DMS 273 (cell line): ENCODE measurements at regions not wholly inside any gene's neighbourhood (a gene's known extent, or its start where the extent isn't known, plus 50 kb on each side); places are given as distances from the start of the nearest gene placed in this dataset.
"Not testable (repeated sequence)": the region's sequence is repeated elsewhere in the genome, so short reads cannot be mapped to it uniquely, and the experiment has no call there.

Experiments used
- DNase-seq: peaks from one replicate; lab custom pipeline; 2025; ENCODE audit not compliant: unreplicated experiment; lab: John Stamatoyannopoulos, UW

- DNase-seq: no peak
These were observed 341.7 kb upstream of the TYRP1 start for GRCh38 chr9:12351293-12352044.

DNA sequence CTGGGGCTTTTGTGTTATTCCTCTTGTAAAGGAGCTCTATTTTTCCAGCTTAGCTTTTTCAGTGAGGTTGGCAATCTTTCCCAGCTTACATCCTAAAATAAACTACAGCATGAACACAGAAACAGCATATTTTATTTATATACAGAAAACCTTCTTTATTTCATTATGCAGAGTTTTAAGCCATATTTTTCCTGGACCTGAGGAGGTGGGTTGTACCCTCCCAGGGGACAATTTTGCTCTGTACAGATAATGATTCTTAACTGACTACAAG, 341.2 kb upstream of the TYRP1 start:
- DNase-seq: no peak

GRCh38 chr9:12363439-12363838, 329.7 kb upstream of the TYRP1 start:
- DNase-seq: no peak

DNA sequence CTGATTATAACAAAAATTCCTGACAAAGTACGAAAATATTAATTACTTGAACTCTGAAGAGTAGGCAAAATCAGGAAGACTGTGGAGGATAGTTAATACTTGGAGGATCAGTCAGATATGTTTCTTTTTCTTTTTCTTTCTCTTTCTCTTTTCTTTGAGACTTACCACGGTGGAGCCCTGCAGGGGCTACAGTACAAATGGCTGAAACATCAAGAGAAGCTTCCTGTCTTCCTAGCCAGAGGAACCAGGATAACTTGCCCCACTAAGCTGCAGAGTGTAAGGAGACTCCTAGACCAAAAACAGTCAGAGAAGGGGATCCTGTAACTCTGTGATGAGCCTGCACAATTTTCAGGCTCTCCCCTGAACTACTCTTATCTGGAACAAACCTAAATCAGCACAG, 324.6 kb upstream of the TYRP1 start:
- no peak for DNase-seq

DNA sequence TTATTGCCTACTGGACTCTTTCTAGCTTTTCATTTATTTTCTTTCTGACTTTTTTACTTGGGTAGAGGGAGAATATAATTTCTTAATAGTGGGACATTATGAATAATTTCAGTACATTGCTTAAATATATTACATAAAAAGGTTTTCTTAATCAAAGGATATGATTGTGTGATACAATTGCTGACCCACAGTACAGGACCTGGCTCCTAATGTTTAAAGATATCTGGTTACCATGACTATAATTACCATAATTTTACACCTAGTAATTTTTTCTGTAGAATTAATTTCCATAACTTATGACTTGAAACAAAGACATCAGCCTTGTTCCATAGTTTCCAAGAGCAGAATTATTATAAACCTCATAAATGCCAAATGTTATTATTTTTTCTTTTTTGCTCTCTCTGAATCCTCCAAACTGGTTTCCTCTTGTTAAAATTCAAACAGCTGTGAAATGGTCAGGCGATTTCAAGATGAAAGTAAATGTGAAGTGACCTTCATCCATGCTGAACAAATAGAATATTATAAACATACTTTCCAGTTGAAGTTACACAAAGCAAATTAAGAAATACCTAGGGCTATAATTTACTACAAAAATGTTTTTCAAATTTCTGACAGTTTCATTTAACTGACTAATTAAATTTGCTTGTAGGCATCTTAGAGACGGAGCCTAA, 301.2 kb upstream of the TYRP1 start:
- DNase-seq: no peak

DNA sequence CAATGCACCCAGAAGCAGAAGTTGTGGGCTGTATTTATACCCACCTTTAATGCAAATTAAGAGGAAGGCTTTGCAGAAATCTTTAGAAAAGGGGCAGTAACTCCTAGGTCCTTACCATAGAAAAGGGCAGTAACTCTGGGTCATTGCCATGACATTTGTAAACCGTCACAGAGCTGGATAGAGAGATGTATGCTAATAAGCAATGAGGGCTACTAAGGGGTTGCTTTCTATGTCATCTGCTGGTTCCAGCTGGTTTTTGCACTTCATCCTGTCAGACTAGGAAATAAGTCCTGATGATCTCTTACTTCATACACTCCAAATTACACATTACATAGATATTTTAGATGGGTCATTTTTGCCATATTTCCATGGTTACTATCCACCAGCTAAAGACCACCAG, 299.1 kb upstream of the TYRP1 start:
- DNase-seq: no peak

- no peak for DNase-seq
These were observed 289.5 kb upstream of the TYRP1 start for GRCh38 chr9:12403721-12404120.

DNA sequence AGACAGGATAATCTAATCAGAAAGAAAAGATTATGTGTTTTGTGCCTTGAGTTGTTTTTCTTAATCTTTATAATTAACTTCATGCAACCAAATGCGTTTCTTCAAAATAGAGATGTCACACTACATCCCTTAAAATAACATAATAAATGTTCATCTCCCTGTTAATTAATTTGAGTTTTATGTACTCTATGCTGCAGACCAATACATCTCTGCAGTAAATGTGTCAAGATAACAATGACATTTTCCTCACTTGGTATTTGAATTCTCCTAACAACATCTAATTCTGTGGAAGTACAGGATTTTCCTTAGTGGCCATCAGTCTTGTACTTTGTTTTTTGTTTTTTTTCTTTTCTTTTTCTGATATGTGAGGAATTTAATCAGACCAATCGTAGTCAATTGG, 279.2 kb upstream of the TYRP1 start:
- no peak for DNase-seq

- DNase-seq: no peak
These were observed 278.7 kb upstream of the TYRP1 start for GRCh38 chr9:12414514-12414913.

DNA sequence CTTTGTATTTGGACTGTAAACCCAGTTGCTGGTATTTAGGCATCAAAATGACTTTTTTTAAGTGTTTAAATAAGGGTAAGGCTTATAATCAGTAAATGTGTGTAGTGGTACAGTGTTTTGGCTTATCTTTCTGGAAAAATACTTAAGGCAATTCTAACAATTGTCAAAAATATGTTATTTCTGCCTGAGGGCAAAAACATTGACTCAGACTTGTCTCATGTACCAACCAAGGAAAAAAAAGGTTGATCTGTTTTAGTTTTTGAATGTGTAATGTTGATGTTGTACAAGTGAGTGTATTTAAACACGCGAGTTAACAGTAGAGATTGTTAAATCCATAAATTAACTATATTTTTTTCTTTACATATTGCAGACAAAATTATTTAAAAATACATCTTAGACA, 277.8 kb upstream of the TYRP1 start:
- DNase-seq: no peak

- no peak for DNase-seq
These were observed 276.5 kb upstream of the TYRP1 start for GRCh38 chr9:12416716-12417115.

DNA sequence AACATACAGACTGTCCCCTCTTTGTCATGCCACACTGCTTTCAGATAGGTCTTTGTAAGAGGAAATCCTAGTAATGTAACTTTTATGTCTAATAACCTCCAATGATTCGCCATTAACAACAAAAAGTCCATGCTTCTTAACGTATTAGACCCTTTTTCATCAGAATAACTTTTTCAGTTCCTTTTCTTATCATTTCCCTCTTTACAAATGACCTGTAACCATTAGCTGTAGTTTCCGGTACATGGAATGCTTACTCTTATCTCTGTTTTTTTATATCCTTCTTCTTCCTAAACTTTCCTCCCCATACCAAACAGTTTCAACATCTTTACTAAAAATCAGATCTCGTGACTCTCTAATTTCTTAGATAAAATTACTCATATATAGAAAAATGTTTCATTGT, 268.9 kb upstream of the TYRP1 start:
- no peak for DNase-seq

DNA sequence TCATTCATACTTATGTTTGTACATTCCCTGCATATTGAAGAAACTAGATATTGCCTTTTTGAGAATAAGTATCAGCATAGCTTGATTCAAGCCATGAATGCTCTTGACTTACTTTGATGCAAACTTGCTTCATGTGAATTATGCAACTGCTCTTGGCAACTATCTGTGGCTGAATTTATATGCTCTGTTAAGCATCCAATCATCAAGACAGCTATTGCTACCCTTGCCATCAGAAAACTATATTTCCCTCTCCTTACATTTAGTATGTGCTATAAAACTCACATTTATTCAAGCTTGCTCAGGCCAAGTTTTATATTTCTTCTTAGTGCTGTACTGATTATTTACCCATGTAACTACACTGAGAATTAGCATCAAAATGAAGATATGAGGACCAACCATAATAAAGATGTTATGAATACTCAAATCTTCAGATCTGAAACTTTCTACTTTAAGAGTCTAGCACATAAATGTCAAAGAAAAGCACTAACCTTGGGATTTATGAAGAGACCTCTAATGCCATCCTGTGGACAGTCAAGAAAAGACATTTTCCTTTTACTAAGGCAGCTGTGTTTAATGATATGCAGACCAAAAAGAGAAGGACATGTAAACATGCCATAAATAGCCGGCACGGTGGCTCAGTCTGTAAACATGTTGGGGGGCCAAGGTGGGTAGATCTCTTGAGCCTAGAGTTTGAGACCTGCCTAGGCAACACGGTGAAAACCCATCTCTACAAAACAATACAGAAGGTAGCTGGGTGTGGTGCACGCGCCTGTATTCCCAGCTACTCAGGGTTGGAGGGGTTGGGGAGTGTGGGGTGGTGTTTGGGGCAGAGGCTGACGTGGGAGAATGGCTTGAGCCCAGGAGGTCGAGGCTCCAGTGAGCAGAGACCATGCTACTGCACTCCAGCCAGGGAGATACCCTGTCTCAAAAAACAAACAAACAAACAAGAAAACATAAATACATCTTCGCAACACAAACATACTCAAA, 267.0 kb upstream of the TYRP1 start:
- peak; percentile 63 for DNase-seq

- DNase-seq: no peak
These were observed 253.9 kb upstream of the TYRP1 start for GRCh38 chr9:12439267-12439666.

DNA sequence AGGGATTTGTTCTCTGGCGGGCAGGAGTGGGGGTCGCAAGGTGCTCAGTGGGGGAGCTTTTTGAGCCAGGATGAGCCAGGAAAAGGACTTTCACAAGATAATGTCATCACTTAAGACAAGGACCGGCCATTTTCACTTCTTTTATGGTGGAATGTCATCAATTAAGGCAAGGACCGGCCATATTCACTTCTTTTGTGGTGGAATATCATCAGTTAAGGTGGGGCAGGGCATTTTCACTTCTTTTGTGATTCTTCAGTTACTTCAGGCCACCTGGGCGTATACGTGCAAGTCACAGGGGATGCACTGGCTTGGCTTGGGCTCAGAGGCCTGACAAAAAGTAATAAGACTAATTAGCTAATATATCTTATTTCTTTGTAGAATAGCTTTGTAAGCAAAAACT, 252.1 kb upstream of the TYRP1 start:
- DNase-seq: not testable (repeated sequence)

DNA sequence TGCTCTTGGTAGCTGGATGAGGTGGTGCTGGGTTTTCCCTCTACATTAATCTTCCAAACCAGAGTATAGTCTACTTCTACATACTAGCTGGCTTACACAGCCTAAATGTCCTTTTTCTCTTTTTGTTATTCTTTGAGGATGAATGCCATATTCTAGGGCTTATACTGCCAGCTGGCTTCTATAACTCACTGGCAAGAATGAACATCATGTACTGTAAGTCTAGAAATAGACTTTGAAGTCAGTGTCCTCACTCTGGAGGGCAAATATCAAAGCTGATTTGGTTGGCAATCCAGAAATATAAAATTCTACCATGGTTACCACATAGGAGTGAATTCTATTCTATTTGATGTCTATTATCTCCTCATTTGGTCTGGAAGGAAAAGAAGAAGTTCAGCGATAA, 251.7 kb upstream of the TYRP1 start:
- DNase-seq: no peak

DNA sequence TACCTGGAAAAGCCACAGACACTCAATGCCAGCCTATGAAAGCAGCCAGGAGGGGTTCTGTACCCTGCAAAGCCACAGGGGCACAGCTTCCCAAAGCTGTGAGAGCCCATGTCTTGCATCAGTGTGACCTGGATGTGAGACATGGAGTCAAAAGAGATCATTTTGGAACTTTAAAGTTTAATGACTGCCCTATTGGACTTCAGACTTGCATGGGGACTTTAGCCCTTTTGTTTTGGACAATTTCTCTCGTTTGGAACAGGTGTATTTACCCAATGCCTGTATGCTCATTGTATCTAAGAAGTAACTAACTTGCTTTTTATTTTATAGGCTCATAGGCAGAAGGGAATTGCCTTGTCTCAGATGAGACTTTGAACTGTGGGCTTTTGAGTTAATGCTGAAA, 244.9 kb upstream of the TYRP1 start:
- DNase-seq: no peak

- no peak for DNase-seq
These were observed 235.9 kb upstream of the TYRP1 start for GRCh38 chr9:12457237-12457636.

DNA sequence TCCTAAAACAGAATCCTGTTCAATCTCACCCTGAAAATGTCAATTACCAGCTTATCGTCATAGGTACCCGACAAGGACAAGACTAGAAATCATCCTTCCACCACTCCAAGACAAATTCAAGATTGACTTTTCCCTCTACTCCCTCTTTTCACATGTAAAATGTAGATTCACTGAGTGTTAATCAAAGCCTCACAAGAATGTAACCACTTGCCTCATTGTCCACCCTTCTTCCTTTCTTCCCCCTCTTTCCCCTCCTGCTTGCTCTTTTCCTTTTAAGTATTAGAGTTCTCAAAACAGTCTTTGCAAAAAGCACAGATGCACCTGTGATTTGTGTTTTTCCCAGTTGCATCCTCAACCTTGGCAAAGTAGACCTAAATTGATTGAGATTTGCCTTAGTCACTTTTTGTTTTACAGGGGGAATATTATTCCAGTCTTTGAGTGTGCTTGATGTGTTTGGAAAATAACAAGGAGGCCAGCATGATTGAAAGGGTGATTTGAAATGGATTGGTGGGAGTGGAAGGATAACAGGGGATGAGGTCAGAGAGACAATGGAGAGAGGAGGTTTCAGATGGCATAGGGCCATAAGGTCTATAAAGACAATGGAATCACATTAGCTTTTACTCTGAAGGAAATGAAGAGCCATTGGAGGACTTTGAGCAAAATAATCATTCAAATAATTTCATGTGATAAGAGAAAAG, 231.3 kb upstream of the TYRP1 start:
- DNase-seq: no peak

- no peak for DNase-seq
These were observed 230.3 kb upstream of the TYRP1 start for GRCh38 chr9:12462861-12463260.

DNA sequence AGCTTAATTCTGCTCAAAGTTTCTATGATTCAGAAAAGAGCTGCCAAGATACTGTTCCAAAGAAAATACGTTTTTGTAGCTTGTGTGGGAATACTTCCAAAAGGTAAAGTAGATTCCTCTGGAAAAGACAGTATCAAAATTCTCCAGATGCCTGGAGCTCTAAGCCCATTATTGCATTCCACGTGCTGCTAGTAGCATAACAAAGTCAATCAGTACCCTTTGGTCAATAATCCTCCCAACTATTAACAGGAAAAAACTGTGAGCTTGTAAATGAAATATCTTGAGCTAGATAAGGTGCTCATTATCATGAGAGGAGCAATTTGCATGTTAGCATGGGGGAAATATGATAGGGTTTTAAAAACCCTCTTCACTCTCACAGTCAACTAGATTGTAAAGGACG, 229.5 kb upstream of the TYRP1 start:
- no peak for DNase-seq
